Small intestine (tissue), 7 donors: ENCODE measurements at regions not wholly inside any gene's neighbourhood (a gene's known extent, or its start where the extent isn't known, plus 50 kb on each side); places are given as distances from the start of the nearest gene placed in this dataset.
"Not testable (repeated sequence)": the region's sequence is repeated elsewhere in the genome, so short reads cannot be mapped to it uniquely, and the experiment has no call there.

Experiments used
- DNase-seq, 2 donors: peaks; one replicate each; pipeline versions ENCODE4 v3.0.0 to v3.0.0-alpha.2; 2013
- FAIRE-seq: peaks from 2 replicates; lab custom pipeline; 2012; peaks lifted over from hg19 to GRCh38; lab: Jason Lieb, UNC
- H3K27ac ChIP-seq, 3 donors: one replicate each; pipeline ENCODE4 v1.5.1; 2013; ENCODE audit warnings: low read length in 2 of 3, mild to moderate bottlenecking in 2 of 3, control low read depth in 1 of 3, inconsistent platforms in 1 of 3, low read depth in 1 of 3, moderate library complexity in 1 of 3
- H3K27me3 ChIP-seq, 3 donors: one replicate each; pipeline ENCODE4 v1.6.1; 2013; ENCODE audit warnings: low read length in 3 of 3, inconsistent platforms in 1 of 3; ENCODE audit not compliant: control insufficient read depth in 3 of 3, insufficient read depth in 3 of 3
- H3K36me3 ChIP-seq, 3 donors: one replicate each; pipeline ENCODE4 v1.6.1; 2013; ENCODE audit warnings: low read length in 3 of 3, inconsistent platforms in 1 of 3, low read depth in 1 of 3, mild to moderate bottlenecking in 1 of 3, moderate library complexity in 1 of 3; ENCODE audit not compliant: control insufficient read depth in 3 of 3, insufficient read depth in 2 of 3
- H3K4me1 ChIP-seq, 3 donors: one replicate each; pipeline ENCODE4 v1.6.1; 2013; ENCODE audit warnings: low read length in 2 of 3, inconsistent platforms in 1 of 3, low read depth in 1 of 3, mild to moderate bottlenecking in 1 of 3, moderate library complexity in 1 of 3; ENCODE audit not compliant: control insufficient read depth in 3 of 3, insufficient read depth in 2 of 3
- H3K4me3 ChIP-seq, 3 donors: one replicate each; pipeline ENCODE4 v1.5.1; 2013; ENCODE audit warnings: low read length in 3 of 3, control low read depth in 1 of 3, inconsistent platforms in 1 of 3, low read depth in 1 of 3, mild to moderate bottlenecking in 1 of 3, moderate library complexity in 1 of 3
- H3K9me3 ChIP-seq, 2 donors: one replicate each; pipeline ENCODE4 v1.6.1; 2013; ENCODE audit warnings: low read depth in 1 of 2, low read length in 1 of 2; ENCODE audit not compliant: control insufficient read depth in 2 of 2, insufficient read depth in 1 of 2
- WGBS, 3 donors: extraction: QIAGEN DNeasy Blood & Tissue Kit; methylation state at CpG; one replicate each; pipeline ENCODE4 v1.1.7; 2013; 5-methylcytosine and 5-hydroxymethylcytosine counted together
- donor health status: healthy with polysubstance abuse.
- donor health status: control.
- donor health status: control.
- donor health status: Bipolar disorder and iron deficiency.
- donor health status: healthy.

GRCh38 chr14:106133126-106133525 lies 606.7 kb downstream of the TMEM121 start:
- not testable (repeated sequence) for FAIRE-seq, H3K27ac ChIP-seq, H3K9me3 ChIP-seq, H3K4me1 ChIP-seq, H3K4me3 ChIP-seq, DNase-seq, H3K36me3 ChIP-seq, H3K27me3 ChIP-seq
- 34 to 46% (median 45%) methylated on average over 2 of the region's 2 CpGs for WGBS, 3 donors

- H3K4me1 ChIP-seq, result no peaks in the 10 kb centered on the region
- FAIRE-seq (no peak), DNase-seq (no peak)
- no peaks in the 10 kb centered on the region for H3K36me3 ChIP-seq
- 12 to 36% (median 29%) methylated on average over 5 of the region's 5 CpGs for WGBS, 3 donors
- no peak overlapping the region for H3K27ac ChIP-seq
- H3K9me3 ChIP-seq, result no peaks in the 10 kb centered on the region
- no peaks in the 10 kb centered on the region for H3K27me3 ChIP-seq
- H3K4me3 ChIP-seq, result no peak overlapping the region
Observed at GRCh38 chr14:106134886-106135285, 608.5 kb downstream of the TMEM121 start.

GRCh38 chr14:106141242-106142220 lies 615.1 kb downstream of the TMEM121 start:
- Histone ChIP-seq H3K27me3 (no peaks in the 10 kb centered on the region), H3K4me1 (no peaks in the 10 kb centered on the region), H3K9me3 (peaks cover 0 to 7% of the 10 kb centered on the region in 2 donors), H3K27ac (no peak overlapping the region), H3K4me3 (no peak overlapping the region), H3K36me3 (no peaks in the 10 kb centered on the region)
- no peak for DNase-seq
- WGBS, 3 donors, result 77 to 89% (median 78%) methylated on average over 11 to 15 of the region's 18 CpGs
- no peak for FAIRE-seq

- H3K4me3 ChIP-seq, H3K27ac ChIP-seq, FAIRE-seq, DNase-seq, H3K4me1 ChIP-seq, H3K27me3 ChIP-seq, H3K36me3 ChIP-seq: not testable (repeated sequence)
- 62 to 71% (median 68%) methylated on average over 6 of the region's 6 CpGs for WGBS, 3 donors
- H3K9me3 ChIP-seq, result peaks cover 0 to 13% of the 10 kb centered on the region in 2 donors
Observed at GRCh38 chr14:106145731-106146130, 619.3 kb downstream of the TMEM121 start.

GRCh38 chr14:106153362-106153955 lies 627.1 kb downstream of the TMEM121 start:
- H3K27ac ChIP-seq, H3K9me3 ChIP-seq, H3K36me3 ChIP-seq, H3K4me3 ChIP-seq, H3K27me3 ChIP-seq, H3K4me1 ChIP-seq, FAIRE-seq: not testable (repeated sequence)
- 14 to 25% (median 17%) methylated on average over 17 of the region's 17 CpGs for WGBS, 3 donors
- peak; percentile 2 to 61 for DNase-seq

- Histone ChIP-seq H3K9me3 (peaks cover 0 to 24% of the 10 kb centered on the region in 2 donors), H3K27ac (peak overlapping the region in 1 of 3 donors; percentile 34), H3K4me3 (no peak overlapping the region), H3K36me3 (no peaks in the 10 kb centered on the region), H3K27me3 (peaks cover 0 to 2% (median 0%) of the 10 kb centered on the region in 3 donors), H3K4me1 (no peaks in the 10 kb centered on the region)
- WGBS, 3 donors, result 55 to 61% (median 56%) methylated on average over 3 of the region's 3 CpGs
- FAIRE-seq (no peak), DNase-seq (no peak)
Observed at GRCh38 chr14:106163316-106163715, 636.9 kb downstream of the TMEM121 start.

GRCh38 chr14:106163812-106164211 lies 637.4 kb downstream of the TMEM121 start:
- H3K27ac ChIP-seq, result peak overlapping the region in 1 of 3 donors; percentile 34
- FAIRE-seq, H3K4me3 ChIP-seq, H3K4me1 ChIP-seq, DNase-seq, H3K36me3 ChIP-seq, H3K27me3 ChIP-seq: not testable (repeated sequence)
- H3K9me3 ChIP-seq, result peaks cover 0 to 21% of the 10 kb centered on the region in 2 donors
- 28 to 66% (median 42%) methylated on average over 3 of the region's 3 CpGs for WGBS, 3 donors

- H3K9me3 ChIP-seq, result peaks cover 0 to 25% of the 10 kb centered on the region in 2 donors
- H3K4me1 ChIP-seq, result no peaks in the 10 kb centered on the region
- H3K4me3 ChIP-seq, result no peak overlapping the region
- no peaks in the 10 kb centered on the region for H3K36me3 ChIP-seq
- FAIRE-seq (no peak), DNase-seq (no peak)
- WGBS, 3 donors, result 60 to 68% (median 66%) methylated on average over 3 of the region's 3 CpGs
- no peak overlapping the region for H3K27ac ChIP-seq
- peaks cover 0 to 2% (median 0%) of the 10 kb centered on the region in 3 donors for H3K27me3 ChIP-seq
Observed at GRCh38 chr14:106166232-106166631, 639.8 kb downstream of the TMEM121 start.
